Progenitor cell of endocrine pancreas (in vitro differentiated cells): ENCODE measurements at regions not wholly inside any gene's neighbourhood (a gene's known extent, or its start where the extent isn't known, plus 50 kb on each side); places are given as distances from the start of the nearest gene placed in this dataset.
"Not testable (repeated sequence)": the region's sequence is repeated elsewhere in the genome, so short reads cannot be mapped to it uniquely, and the experiment has no call there.

Experiments used
- DNase-seq: peaks from one replicate; pipeline ENCODE4 v3.0.0; 2021; ENCODE audit warnings: low spot score; ENCODE audit not compliant: unreplicated experiment
- H3K27ac Mint-ChIP-seq: 2 replicates; pipeline ENCODE4 v1.8.0; 2021; ENCODE audit warnings: mild to moderate bottlenecking, moderate library complexity, mixed read lengths
- H3K27me3 Mint-ChIP-seq: 2 replicates; pipeline ENCODE4 v1.8.0; 2021; ENCODE audit warnings: mixed read lengths
- H3K36me3 Mint-ChIP-seq: 2 replicates; pipeline ENCODE4 v1.8.0; 2022; ENCODE audit warnings: mixed read lengths; ENCODE audit not compliant: insufficient read depth
- H3K4me1 Mint-ChIP-seq: 2 replicates; pipeline ENCODE4 v1.8.0; 2021; ENCODE audit warnings: low read depth, mixed read lengths
- H3K4me3 Mint-ChIP-seq: 2 replicates; pipeline ENCODE4 v1.8.0; 2021; ENCODE audit warnings: low read depth, mild to moderate bottlenecking, moderate library complexity, mixed read lengths
- H3K9me3 Mint-ChIP-seq: 2 replicates; pipeline ENCODE4 v1.8.0; 2021; ENCODE audit warnings: low read depth, mixed read lengths
- TF ChIP-seq, protein P1 (sequence below): fragments of 200-600 bp; sonication (generic); IDR thresholded peaks from one replicate; pipeline ENCODE4 v1.5.0; 2021; ENCODE audit warnings: antibody characterized with exemption, mild to moderate bottlenecking; ENCODE audit not compliant: unreplicated experiment

GRCh38 chr15:26061248-26061647 is 198.1 kb upstream of the ATP10A start:
- DNase-seq, result no peak
- peaks cover 1% of the 10 kb centered on the region for H3K4me1 Mint-ChIP-seq
- peaks cover 2% of the 10 kb centered on the region for H3K27me3 Mint-ChIP-seq
- H3K9me3 Mint-ChIP-seq, result peaks cover 8% of the 10 kb centered on the region
- no peak overlapping the region for H3K4me3 Mint-ChIP-seq
- H3K36me3 Mint-ChIP-seq, result no peaks in the 10 kb centered on the region
- TF ChIP-seq, protein P1, sequence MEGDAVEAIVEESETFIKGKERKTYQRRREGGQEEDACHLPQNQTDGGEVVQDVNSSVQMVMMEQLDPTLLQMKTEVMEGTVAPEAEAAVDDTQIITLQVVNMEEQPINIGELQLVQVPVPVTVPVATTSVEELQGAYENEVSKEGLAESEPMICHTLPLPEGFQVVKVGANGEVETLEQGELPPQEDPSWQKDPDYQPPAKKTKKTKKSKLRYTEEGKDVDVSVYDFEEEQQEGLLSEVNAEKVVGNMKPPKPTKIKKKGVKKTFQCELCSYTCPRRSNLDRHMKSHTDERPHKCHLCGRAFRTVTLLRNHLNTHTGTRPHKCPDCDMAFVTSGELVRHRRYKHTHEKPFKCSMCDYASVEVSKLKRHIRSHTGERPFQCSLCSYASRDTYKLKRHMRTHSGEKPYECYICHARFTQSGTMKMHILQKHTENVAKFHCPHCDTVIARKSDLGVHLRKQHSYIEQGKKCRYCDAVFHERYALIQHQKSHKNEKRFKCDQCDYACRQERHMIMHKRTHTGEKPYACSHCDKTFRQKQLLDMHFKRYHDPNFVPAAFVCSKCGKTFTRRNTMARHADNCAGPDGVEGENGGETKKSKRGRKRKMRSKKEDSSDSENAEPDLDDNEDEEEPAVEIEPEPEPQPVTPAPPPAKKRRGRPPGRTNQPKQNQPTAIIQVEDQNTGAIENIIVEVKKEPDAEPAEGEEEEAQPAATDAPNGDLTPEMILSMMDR, result no peak
- H3K27ac Mint-ChIP-seq, result no peak overlapping the region

DNA sequence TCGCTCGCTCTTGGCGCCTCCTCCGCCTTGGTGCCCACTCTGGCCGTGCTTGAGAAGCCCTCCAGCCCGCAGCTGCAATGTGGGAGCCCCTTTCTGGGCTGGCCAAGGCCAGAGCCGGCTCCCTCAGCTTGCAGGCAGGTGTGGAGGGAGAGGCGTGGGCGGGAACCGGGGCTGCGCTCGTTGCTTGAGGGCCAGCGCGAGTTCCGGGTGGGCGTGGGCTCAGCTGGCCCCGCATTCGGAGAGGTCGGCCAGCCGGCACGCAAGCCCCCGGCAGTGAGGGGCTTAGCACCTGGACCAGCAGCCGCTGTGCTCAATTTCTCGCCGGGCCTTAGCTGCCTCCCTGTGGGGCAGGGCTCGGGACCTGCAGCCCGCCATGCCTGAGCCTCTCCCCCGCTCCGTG is 193.6 kb upstream of the ATP10A start:
- not testable (repeated sequence) for H3K36me3 Mint-ChIP-seq

GRCh38 chr15:26051761-26052675 is 188.9 kb upstream of the ATP10A start:
- H3K4me3 Mint-ChIP-seq, result no peak overlapping the region
- TF ChIP-seq, protein P1, result no peak
- H3K27me3 Mint-ChIP-seq, result peaks cover 7% of the 10 kb centered on the region
- no peaks in the 10 kb centered on the region for H3K9me3 Mint-ChIP-seq
- H3K27ac Mint-ChIP-seq, result no peak overlapping the region
- no peaks in the 10 kb centered on the region for H3K36me3 Mint-ChIP-seq
- H3K4me1 Mint-ChIP-seq, result peaks cover 15% of the 10 kb centered on the region
- DNase-seq, result no peak

More for the DNA sequence above, 193.6 kb upstream of the ATP10A start:
- H3K27ac Mint-ChIP-seq, H3K27me3 Mint-ChIP-seq, H3K4me1 Mint-ChIP-seq, H3K9me3 Mint-ChIP-seq, H3K4me3 Mint-ChIP-seq, DNase-seq: not testable (repeated sequence)

GRCh38 chr15:26050984-26051383 is 187.9 kb upstream of the ATP10A start:
- Mint-ChIP-seq H3K4me1 (peaks cover 15% of the 10 kb centered on the region), H3K27me3 (peaks cover 10% of the 10 kb centered on the region), H3K9me3 (no peaks in the 10 kb centered on the region), H3K27ac (no peak overlapping the region), H3K4me3 (no peak overlapping the region), H3K36me3 (no peaks in the 10 kb centered on the region)
- TF ChIP-seq, protein P1, result no peak
- DNase-seq, result no peak

- DNase-seq, result no peak
- TF ChIP-seq, protein P1, result no peak
- H3K9me3 Mint-ChIP-seq, result no peaks in the 10 kb centered on the region
- peaks cover 15% of the 10 kb centered on the region for H3K4me1 Mint-ChIP-seq
- H3K27me3 Mint-ChIP-seq, result peaks cover 10% of the 10 kb centered on the region
- H3K27ac Mint-ChIP-seq, result no peak overlapping the region
- H3K4me3 Mint-ChIP-seq, result no peak overlapping the region
- H3K36me3 Mint-ChIP-seq, result no peaks in the 10 kb centered on the region
These were observed 187.0 kb upstream of the ATP10A start for GRCh38 chr15:26049900-26050657.
